ENCODE measurements at regions not wholly inside any gene's neighbourhood (a gene's known extent, or its start where the extent isn't known, plus 50 kb on each side); places are given as distances from the start of the nearest gene placed in this dataset.

GRCh38 chr4:54898056-54898562, 227.3 kb downstream of the KDR start:
- no peak overlapping the region for H3K4me2 ChIP-seq
- no peak overlapping the region for H3K4me3 ChIP-seq
- no TSS peak for BruUV-seq (replicated peaks)
- ChIA-PET CTCF (no interaction called here), POLR2A (ENCODE audit: unreplicated experiment) (no interaction called here)
- H3K36me3 ChIP-seq (ENCODE audit: low read depth) = no peaks in the 10 kb centered on the region
- no peaks in the 10 kb centered on the region for H3K9me3 ChIP-seq (ENCODE audit: insufficient read depth, low read depth)
- DNase-seq = no peak
- no peak for TF ChIP-seq CTCF (conservative IDR thresholded peaks at IDR 0.05)
- TF ChIP-seq EZH2 (IDR thresholded peaks at IDR 0.05; ENCODE audit: low read depth) = no peak
- no peak overlapping the region for H3K27ac ChIP-seq
- no peaks in the 10 kb centered on the region for H3K79me2 ChIP-seq (ENCODE audit: low read depth)
- H4K20me1 ChIP-seq (ENCODE audit: insufficient read depth) = no peaks in the 10 kb centered on the region
- intact Hi-C loops (cut with micrococcal nuclease; ENCODE audit: unreplicated experiment) = no loop called here
- no peaks in the 10 kb centered on the region for H3K4me1 ChIP-seq (replicated peaks; ENCODE audit: insufficient read depth)
- no peaks in the 10 kb centered on the region for H3K9me2 ChIP-seq (ENCODE audit: insufficient read depth)
- no peaks in the 10 kb centered on the region for H3F3A ChIP-seq (ENCODE audit: insufficient read depth, low read depth)
- H2AFZ ChIP-seq = no peak overlapping the region
- H3K27me3 ChIP-seq (ENCODE audit: insufficient read depth, low read depth) = no peaks in the 10 kb centered on the region

GRCh38 chr4:54897590-54897989, 227.8 kb downstream of the KDR start:
- no peaks in the 10 kb centered on the region for H3K79me2 ChIP-seq (ENCODE audit: low read depth)
- CTCF ChIA-PET = no interaction called here
- H3K4me3 ChIP-seq = no peak overlapping the region
- no peaks in the 10 kb centered on the region for H3K9me2 ChIP-seq (ENCODE audit: insufficient read depth)
- H3F3A ChIP-seq (ENCODE audit: insufficient read depth, low read depth) = no peaks in the 10 kb centered on the region
- H3K4me2 ChIP-seq = no peak overlapping the region
- no TSS peak for BruUV-seq (replicated peaks)
- POLR2A ChIA-PET (ENCODE audit: unreplicated experiment) = no interaction called here
- no peak overlapping the region for H2AFZ ChIP-seq
- no peaks in the 10 kb centered on the region for H4K20me1 ChIP-seq (ENCODE audit: insufficient read depth)
- no peaks in the 10 kb centered on the region for H3K9me3 ChIP-seq (ENCODE audit: insufficient read depth, low read depth)
- no peak for DNase-seq
- H3K4me1 ChIP-seq (replicated peaks; ENCODE audit: insufficient read depth) = no peaks in the 10 kb centered on the region
- no peaks in the 10 kb centered on the region for H3K27me3 ChIP-seq (ENCODE audit: insufficient read depth, low read depth)
- no peak overlapping the region for H3K27ac ChIP-seq
- intact Hi-C loops (cut with micrococcal nuclease; ENCODE audit: unreplicated experiment) = no loop called here
- TF ChIP-seq EZH2 (IDR thresholded peaks at IDR 0.05; ENCODE audit: low read depth) (no peak), CTCF (conservative IDR thresholded peaks at IDR 0.05) (no peak)
- no peaks in the 10 kb centered on the region for H3K36me3 ChIP-seq (ENCODE audit: low read depth)

GRCh38 chr4:54882616-54883015, 224.9 kb downstream of the KIT start:
- POLR2A ChIA-PET (ENCODE audit: unreplicated experiment) = no interaction called here

More at GRCh38 chr4:54882616-54883015, 224.9 kb downstream of the KIT start:
- Histone ChIP-seq H3K9me2 (ENCODE audit: insufficient read depth) (no peaks in the 10 kb centered on the region), H3K79me2 (ENCODE audit: low read depth) (no peaks in the 10 kb centered on the region), H4K20me1 (ENCODE audit: insufficient read depth) (no peaks in the 10 kb centered on the region), H3K4me3 (no peak overlapping the region), H3K27me3 (ENCODE audit: insufficient read depth, low read depth) (no peaks in the 10 kb centered on the region), H2AFZ (no peak overlapping the region), H3K27ac (no peak overlapping the region), H3F3A (ENCODE audit: insufficient read depth, low read depth) (no peaks in the 10 kb centered on the region), H3K36me3 (ENCODE audit: low read depth) (no peaks in the 10 kb centered on the region), H3K4me1 (replicated peaks; ENCODE audit: insufficient read depth) (no peaks in the 10 kb centered on the region), H3K9me3 (ENCODE audit: insufficient read depth, low read depth) (no peaks in the 10 kb centered on the region), H3K4me2 (no peak overlapping the region)
- CTCF ChIA-PET = no interaction called here
- intact Hi-C loops (cut with micrococcal nuclease; ENCODE audit: unreplicated experiment) = no loop called here
- no TSS peak for BruUV-seq (replicated peaks)
- DNase-seq = no peak
- no peak for TF ChIP-seq CTCF (conservative IDR thresholded peaks at IDR 0.05)
- TF ChIP-seq EZH2 (IDR thresholded peaks at IDR 0.05; ENCODE audit: low read depth) = no peak

Data from PC-9 (cell line).